ENCODE measurements at regions not wholly inside any gene's neighbourhood (a gene's known extent, or its start where the extent isn't known, plus 50 kb on each side); places are given as distances from the start of the nearest gene placed in this dataset.

DNA sequence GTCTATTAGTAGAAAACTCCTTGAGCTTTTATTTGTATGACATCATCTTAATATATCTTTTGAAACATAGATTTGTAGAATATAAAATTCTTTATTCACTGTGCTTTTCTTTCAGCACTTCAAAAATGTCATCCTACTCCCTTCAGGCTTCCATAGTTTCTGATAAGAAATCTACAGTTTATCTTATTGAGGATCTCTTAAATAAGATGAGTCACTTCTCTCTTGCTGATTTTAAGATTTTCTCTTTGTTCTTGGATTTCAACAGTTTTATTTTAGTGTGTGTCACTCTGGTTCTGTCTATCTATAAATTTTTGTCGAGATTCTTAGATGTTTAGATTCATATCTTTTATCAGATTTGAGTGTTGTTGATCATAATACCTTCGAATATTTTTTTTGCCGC is 566.1 kb upstream of the CHORDC1 start:
- H3K9ac ChIP-seq (ENCODE audit: low read length), result no peak overlapping the region
- no peak overlapping the region for H3K27ac ChIP-seq (ENCODE audit: low read length)
- no peaks in the 10 kb centered on the region for H3K9me2 ChIP-seq (replicated peaks; ENCODE audit: low read length)
- no peak overlapping the region for H2AFZ ChIP-seq (ENCODE audit: low read length)
- H3K4me3 ChIP-seq (ENCODE audit: low read length), result no peak overlapping the region
- no peaks in the 10 kb centered on the region for H3K36me3 ChIP-seq (ENCODE audit: low read depth, low read length)
- ChIA-PET CTCF (no interaction called here), POLR2A (ENCODE audit: unreplicated experiment) (no interaction called here)
- no peaks in the 10 kb centered on the region for H4K20me1 ChIP-seq (ENCODE audit: low read length)
- no peaks in the 10 kb centered on the region for H3F3A ChIP-seq (ENCODE audit: low read length, unreplicated experiment)
- ATAC-seq (no peak), DNase-seq (no peak)
- BruUV-seq (replicated peaks), result no TSS peak
- no peaks in the 10 kb centered on the region for H3K79me2 ChIP-seq (ENCODE audit: low read length)
- H3K4me2 ChIP-seq (ENCODE audit: low read length), result no peak overlapping the region
- 0 out of 2 replicates have a peak, but pooled peaks cover 6% of the 10 kb centered on the region for H3K4me1 ChIP-seq (ENCODE audit: insufficient read depth, low read length)
- intact Hi-C loops (cut with micrococcal nuclease), result no loop called here
- no peaks in the 10 kb centered on the region for H3K27me3 ChIP-seq (ENCODE audit: low read length)
- TF ChIP-seq, protein P1, sequence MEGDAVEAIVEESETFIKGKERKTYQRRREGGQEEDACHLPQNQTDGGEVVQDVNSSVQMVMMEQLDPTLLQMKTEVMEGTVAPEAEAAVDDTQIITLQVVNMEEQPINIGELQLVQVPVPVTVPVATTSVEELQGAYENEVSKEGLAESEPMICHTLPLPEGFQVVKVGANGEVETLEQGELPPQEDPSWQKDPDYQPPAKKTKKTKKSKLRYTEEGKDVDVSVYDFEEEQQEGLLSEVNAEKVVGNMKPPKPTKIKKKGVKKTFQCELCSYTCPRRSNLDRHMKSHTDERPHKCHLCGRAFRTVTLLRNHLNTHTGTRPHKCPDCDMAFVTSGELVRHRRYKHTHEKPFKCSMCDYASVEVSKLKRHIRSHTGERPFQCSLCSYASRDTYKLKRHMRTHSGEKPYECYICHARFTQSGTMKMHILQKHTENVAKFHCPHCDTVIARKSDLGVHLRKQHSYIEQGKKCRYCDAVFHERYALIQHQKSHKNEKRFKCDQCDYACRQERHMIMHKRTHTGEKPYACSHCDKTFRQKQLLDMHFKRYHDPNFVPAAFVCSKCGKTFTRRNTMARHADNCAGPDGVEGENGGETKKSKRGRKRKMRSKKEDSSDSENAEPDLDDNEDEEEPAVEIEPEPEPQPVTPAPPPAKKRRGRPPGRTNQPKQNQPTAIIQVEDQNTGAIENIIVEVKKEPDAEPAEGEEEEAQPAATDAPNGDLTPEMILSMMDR (conservative IDR thresholded peaks at IDR 0.05; ENCODE audit: low read depth, low read length), result no peak
- TF ChIP-seq EZH2 (IDR thresholded peaks at IDR 0.05; ENCODE audit: low read length, unreplicated experiment), result no peak
- no peak for TF ChIP-seq EZH2phosphoT487 (IDR thresholded peaks at IDR 0.05; ENCODE audit: borderline replicate concordance, low read length)
- H3K9me3 ChIP-seq (ENCODE audit: low read length), result peaks cover 13% of the 10 kb centered on the region; the same call in 1 of the 2 replicates

- Histone ChIP-seq H3K4me3 (ENCODE audit: low read length) (no peak overlapping the region), H4K20me1 (ENCODE audit: low read length) (no peaks in the 10 kb centered on the region), H3F3A (ENCODE audit: low read length, unreplicated experiment) (no peaks in the 10 kb centered on the region), H3K9me3 (ENCODE audit: low read length) (peaks cover 10% of the 10 kb centered on the region; the same call in 1 of the 2 replicates), H3K4me1 (ENCODE audit: insufficient read depth, low read length) (no peaks in the 10 kb centered on the region), H3K27ac (ENCODE audit: low read length) (no peak overlapping the region), H2AFZ (ENCODE audit: low read length) (no peak overlapping the region), H3K36me3 (ENCODE audit: low read depth, low read length) (no peaks in the 10 kb centered on the region), H3K4me2 (ENCODE audit: low read length) (no peak overlapping the region), H3K27me3 (ENCODE audit: low read length) (no peaks in the 10 kb centered on the region), H3K9ac (ENCODE audit: low read length) (no peak overlapping the region), H3K9me2 (replicated peaks; ENCODE audit: low read length) (no peaks in the 10 kb centered on the region), H3K79me2 (ENCODE audit: low read length) (no peaks in the 10 kb centered on the region)
- POLR2A ChIA-PET (ENCODE audit: unreplicated experiment), result no interaction called here
- DNase-seq, result no peak
- ATAC-seq, result no peak
- intact Hi-C loops (cut with micrococcal nuclease), result no loop called here
- CTCF ChIA-PET, result no interaction called here
- TF ChIP-seq EZH2 (IDR thresholded peaks at IDR 0.05; ENCODE audit: low read length, unreplicated experiment), result no peak
- TF ChIP-seq, protein P1 (conservative IDR thresholded peaks at IDR 0.05; ENCODE audit: low read depth, low read length), result no peak
- TF ChIP-seq EZH2phosphoT487 (IDR thresholded peaks at IDR 0.05; ENCODE audit: borderline replicate concordance, low read length), result no peak
- no TSS peak for BruUV-seq (replicated peaks)
Observed at GRCh38 chr11:90784241-90784814, 561.5 kb upstream of the CHORDC1 start.

DNA sequence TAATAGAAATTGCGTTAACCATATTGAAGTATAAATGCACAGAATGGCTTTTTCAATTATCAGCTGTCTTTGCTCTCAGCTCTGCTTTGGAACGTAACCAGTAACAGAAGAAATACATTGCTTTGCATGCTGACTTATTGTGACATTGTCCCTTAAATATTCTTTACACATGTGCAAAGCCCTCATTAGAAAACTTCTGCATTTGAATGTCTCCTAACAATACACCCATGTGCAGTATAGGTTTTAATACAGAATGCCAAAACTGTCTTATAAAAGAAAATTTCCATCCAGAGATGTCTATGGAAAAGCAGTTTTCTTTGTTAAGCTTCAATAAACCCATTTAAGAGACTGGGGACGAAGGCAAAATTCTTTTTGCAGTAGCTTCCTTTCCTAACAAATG is 560.3 kb upstream of the CHORDC1 start:
- ATAC-seq (no peak), DNase-seq (no peak)
- Histone ChIP-seq H2AFZ (ENCODE audit: low read length) (no peak overlapping the region), H3F3A (ENCODE audit: low read length, unreplicated experiment) (no peaks in the 10 kb centered on the region), H3K9ac (ENCODE audit: low read length) (no peak overlapping the region), H3K27ac (ENCODE audit: low read length) (no peak overlapping the region), H3K4me2 (ENCODE audit: low read length) (no peak overlapping the region), H3K27me3 (ENCODE audit: low read length) (no peaks in the 10 kb centered on the region), H3K4me3 (ENCODE audit: low read length) (no peak overlapping the region), H3K79me2 (ENCODE audit: low read length) (no peaks in the 10 kb centered on the region), H3K9me3 (ENCODE audit: low read length) (peaks cover 5% of the 10 kb centered on the region; the same call in 1 of the 2 replicates), H3K9me2 (replicated peaks; ENCODE audit: low read length) (no peaks in the 10 kb centered on the region), H4K20me1 (ENCODE audit: low read length) (no peaks in the 10 kb centered on the region), H3K36me3 (ENCODE audit: low read depth, low read length) (no peaks in the 10 kb centered on the region), H3K4me1 (ENCODE audit: insufficient read depth, low read length) (no peaks in the 10 kb centered on the region)
- BruUV-seq (replicated peaks), result no TSS peak
- intact Hi-C loops (cut with micrococcal nuclease), result no loop called here
- ChIA-PET CTCF (no interaction called here), POLR2A (ENCODE audit: unreplicated experiment) (no interaction called here)
- TF ChIP-seq, protein P1 (conservative IDR thresholded peaks at IDR 0.05; ENCODE audit: low read depth, low read length), result no peak
- TF ChIP-seq EZH2phosphoT487 (IDR thresholded peaks at IDR 0.05; ENCODE audit: borderline replicate concordance, low read length) (no peak), EZH2 (IDR thresholded peaks at IDR 0.05; ENCODE audit: low read length, unreplicated experiment) (no peak)
